ENCODE measurements at regions not wholly inside any gene's neighbourhood (a gene's known extent, or its start where the extent isn't known, plus 50 kb on each side); places are given as distances from the start of the nearest gene placed in this dataset.

- DNase-seq, result no peak
Observed at GRCh38 chr15:93517176-93517575, 428.2 kb upstream of the RGMA start.

DNA sequence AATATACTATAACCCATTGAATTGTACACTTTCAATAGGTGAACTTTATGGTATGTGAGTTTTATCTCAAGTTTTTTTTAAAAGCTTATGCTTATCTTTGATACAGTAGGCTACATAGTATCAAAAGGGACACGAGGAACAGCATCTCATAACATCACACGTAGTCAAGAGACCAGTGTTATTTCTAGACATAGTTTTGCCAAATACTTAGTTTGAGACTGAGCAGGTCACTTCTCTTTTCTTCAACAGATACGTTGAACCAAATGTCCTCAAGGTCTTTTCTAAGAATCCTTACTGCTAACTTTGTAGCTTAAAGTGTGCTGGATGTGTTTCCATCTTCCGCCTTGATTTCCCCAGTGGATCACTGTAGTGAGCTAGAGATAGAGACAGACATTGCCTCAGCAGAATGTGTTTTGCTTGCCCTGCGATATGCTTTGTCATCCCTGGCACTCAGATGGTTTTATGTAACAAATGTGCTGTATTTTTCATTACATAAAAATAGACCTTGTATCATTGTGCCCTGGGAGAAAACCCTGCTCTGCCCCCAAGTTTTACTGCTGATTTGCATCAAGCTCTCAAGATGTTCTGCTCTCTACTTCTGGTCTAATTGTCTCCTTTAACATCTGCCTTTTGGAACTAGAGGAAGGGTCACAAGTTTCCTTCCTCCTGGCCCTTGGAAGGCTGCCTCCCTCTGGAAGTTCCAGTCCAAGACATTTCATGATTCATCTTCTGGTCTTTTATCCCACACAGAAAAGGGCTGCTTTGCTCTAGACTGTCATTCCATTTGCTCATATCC lies 426.4 kb upstream of the RGMA start:
- DNase-seq, result no peak

GRCh38 chr15:93506646-93507045 lies 417.6 kb upstream of the RGMA start:
- no peak for DNase-seq

- no peak for DNase-seq
Observed at GRCh38 chr15:93505506-93505905, 416.5 kb upstream of the RGMA start.

DNA sequence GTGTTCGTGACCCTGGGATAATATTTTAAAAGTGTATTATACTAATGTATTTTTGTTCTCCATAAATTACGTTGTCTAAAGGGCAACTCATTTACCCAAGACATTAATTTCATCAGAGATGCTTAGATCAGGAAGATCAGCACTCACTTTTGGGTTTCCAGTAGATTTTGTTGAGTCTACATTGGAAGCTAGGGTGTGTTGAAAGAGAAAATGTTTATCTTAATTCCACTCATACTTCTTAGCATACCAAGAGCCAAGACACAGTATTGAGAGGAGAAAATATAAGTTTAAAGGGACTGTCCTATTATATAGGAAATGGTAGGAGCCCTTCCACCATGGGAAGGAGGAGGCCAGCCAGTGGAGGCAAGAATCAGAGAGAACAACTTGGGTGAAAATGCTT lies 412.9 kb upstream of the RGMA start:
- no peak for DNase-seq

- no peak for DNase-seq
Observed at GRCh38 chr15:93500155-93500554, 411.1 kb upstream of the RGMA start.

DNA sequence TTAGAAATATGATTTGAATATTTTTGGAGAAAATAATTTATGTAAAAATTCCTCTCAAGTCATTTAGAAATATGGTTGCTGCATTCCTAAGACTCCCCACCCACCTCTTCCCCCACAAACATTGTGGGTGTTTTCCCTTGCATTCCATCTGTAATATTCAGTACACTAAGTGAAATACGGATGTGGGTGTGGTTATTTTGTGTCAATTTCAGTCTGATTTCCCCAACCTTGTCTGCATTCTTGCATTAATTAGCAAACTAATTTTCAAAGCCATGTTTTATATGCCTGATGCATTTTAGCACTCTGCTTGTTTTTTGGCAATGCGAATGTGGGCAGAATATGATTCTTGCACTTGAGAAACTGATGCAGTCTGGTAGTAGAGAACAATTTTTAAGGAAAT lies 408.3 kb upstream of the RGMA start:
- no peak for DNase-seq

DNA sequence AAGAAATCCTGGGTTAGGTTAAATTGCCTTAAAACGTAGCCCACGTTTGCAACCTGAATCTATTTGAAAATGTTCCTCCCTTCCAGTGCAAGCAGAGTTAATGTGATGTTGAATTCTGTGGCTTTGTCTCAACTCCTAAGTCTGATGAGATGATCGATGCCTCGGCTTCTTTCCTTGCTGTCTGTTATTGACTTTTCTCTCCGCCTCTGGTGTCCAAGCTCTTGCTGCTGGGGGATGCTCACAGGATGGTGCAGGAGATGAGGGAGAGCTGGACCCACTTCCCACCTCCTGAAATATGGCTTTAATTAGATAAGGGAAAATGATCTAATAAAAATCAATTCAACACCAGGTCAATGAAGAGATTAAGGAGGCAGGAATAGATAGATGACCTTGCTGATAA lies 407.9 kb upstream of the RGMA start:
- no peak for DNase-seq

DNA sequence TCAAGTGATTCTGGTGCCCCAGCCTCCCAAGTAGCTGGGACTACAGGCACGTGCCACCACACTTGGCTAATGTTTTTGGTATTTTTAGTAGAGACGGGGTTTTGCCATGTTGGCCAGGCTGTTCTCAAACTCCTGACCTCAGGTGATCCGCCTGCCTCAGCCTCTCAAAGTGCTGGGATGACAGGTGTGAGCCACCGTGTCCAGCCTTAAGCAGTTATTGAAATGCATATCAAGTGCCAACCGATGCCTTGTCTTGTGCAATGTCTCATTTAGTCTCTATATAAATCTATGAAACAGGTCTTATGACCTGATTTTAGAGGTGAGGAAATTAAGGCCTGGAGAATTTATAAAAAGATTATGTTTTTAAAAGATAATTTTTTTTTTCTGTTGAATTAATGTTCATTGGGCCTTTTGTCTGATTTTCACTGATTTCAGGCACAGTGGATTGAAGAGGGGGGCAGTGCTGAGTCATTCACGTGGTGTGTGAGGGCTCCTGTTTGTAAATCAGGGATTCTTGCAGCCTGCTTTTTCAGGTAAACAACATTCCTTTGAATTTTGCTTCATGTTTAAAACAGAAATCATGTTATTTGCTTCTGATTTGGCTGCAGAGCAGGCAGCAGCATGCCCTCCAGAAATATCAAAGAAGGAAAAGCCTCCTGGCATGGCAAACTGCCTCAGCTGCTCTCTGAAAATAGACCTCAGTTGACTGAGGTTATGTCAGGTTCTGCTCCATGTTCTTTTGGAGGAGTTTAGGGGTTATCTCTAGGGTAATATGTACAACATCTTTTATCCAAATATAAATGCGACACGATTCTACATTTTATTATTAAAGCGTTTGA lies 407.0 kb upstream of the RGMA start:
- DNase-seq, result no peak

GRCh38 chr15:93493172-93493571 lies 404.2 kb upstream of the RGMA start:
- no peak for DNase-seq

DNA sequence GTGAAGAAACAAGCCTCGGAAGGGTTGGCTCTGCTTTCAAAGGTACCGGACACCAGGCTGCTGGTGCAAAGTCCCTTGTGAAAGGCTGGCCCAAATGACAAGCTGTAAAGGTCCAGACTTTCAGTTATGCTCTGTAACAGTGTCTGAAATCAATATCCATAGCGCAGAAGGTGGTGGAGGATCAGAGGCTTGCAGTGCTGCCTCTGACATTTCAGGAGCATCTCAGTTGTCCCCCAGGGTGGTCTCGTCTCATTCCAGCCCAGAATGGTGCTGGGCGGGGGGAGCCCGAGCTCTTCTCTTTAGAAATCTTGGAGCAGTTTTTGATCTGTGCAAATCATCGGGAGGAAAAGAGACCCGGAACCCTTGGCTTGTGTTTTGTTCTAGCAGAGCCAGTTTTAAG lies 402.3 kb upstream of the RGMA start:
- no peak for DNase-seq

DNA sequence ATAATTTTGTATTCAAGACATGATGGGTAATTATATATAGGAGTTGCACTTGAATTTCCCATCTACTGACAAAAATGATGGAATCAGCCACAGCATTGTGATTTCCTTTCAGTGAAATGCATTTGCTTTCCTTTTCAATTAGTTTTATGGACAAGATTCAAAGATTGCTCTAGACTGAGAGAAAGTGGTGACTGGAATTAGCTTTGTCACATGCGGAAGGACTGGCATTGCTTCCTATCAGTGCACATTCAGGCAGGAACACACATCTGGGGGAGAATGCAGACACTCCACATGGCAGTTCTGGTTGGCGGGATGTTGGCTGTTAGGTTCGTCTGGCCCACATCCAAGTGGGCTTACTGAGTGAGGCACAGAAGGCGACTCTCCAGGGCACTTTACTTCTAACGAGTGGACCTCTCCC lies 399.3 kb upstream of the RGMA start:
- no peak for DNase-seq

DNA sequence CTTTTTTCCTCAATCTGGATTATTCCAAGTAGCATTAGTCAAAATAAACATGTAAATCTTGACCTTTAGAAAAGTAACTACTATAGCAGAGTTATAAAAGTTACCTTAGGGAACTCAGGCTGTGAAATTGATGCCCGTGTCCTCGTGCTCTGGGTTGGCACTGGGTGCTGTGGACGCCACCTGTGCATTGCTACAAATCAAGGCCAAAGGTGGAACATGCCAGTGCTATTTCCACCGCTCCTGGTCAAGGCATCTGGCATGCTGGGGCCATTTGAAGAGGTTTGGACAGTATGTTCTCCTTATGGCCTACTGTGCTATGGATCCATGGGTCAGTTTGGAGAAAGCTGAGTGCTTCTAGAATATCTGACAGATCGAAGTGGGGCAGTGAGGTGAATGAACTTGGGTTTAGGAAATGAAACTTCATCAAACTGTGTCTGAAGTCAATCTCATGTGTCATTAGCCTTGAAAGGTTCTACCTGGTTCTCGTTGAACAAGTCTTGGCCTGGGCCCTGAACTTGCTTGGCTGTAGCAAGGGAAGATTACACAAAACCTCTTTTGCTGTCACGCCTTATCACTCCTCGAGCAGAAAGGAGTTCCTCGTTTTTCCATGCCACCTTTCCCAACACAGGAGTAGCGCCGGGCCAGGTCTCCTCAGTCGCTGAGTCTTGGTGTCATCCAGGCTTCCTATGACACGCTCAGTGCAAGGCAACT lies 397.6 kb upstream of the RGMA start:
- no peak for DNase-seq

DNA sequence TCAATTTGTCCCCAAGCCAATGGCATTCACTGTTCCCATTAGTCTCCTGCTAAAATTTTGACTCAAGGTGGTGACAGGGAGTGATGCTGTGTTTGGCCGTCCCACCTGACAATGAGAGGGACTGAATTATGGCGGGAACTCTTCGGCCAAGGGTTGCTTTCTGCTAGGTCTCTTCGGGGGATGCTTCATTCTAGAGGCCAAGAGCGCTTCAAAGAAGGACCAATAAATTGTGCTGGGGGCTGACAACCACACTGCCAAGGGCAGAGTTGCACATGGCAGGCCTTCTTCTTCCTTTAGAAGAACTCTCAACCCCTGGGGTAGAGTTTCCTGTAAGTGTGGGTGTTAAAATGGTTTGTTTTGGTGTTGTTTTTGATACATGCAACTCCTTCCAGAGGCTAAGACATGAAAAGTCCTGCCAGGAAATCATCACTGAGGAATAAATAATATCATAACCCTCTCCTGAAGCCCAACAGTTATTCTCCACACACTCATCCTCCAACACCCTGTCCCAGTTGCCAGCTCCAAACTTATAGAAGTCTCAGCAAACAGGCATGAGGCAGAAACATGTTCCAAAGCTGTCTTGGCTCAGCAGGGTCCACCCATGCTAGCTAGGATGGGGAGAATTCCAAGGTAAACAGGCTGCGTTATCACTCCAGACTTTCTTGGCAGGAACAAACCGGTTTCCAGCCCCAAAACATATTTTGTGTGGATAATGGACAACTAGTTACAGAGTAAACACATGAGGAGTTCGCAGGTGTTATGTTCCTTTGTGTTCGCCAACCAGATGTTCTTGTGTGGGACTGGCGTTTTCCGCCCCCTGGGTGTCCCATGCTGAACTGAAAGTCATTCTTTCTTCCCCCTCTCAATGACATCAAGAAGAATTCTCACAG lies 396.7 kb upstream of the RGMA start:
- no peak for DNase-seq

GRCh38 chr15:93483923-93484322 lies 394.9 kb upstream of the RGMA start:
- DNase-seq, result no peak

GRCh38 chr15:93482731-93483130 lies 393.7 kb upstream of the RGMA start:
- DNase-seq, result no peak

- no peak for DNase-seq
Observed at GRCh38 chr15:93479715-93480114, 390.7 kb upstream of the RGMA start.

DNA sequence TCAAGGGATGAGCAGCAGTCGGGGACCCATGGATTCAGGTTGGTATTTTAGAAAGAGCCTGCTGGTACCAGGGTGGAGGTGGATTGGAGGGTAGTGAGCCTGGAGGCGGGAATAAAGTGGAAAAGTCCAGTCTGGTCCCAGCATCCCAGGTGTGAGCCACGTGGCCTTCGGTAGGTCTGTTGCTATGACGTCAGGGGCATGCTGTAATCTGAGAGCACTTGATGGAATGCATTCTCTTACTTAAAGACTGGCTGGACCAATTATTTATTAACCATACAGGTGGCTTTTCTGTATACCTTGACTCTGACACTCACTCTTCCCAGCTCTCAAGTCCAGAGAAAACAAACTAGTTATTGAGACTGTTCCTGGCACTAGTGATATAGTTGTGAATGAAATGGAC lies 389.9 kb upstream of the RGMA start:
- DNase-seq, result no peak

DNA sequence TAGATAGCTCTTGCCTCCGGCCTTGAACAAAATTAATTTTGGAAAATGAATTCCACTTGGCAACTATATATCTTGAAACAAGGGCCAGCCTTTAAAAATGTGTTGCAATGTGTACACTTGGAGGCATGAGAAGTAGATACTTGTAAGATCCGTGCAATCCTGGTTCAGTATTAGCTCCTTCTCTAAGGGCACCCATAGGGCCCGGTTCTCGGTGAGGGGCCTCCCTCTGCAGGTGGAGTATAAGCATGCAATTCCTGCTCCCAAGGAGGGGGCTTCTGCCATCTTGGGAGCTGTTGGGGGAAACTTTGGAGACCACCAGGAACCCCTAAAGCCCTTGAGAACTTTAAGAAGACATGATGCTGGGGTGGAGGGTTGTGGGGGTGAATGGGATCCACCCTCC lies 388.7 kb upstream of the RGMA start:
- DNase-seq, result no peak

DNA sequence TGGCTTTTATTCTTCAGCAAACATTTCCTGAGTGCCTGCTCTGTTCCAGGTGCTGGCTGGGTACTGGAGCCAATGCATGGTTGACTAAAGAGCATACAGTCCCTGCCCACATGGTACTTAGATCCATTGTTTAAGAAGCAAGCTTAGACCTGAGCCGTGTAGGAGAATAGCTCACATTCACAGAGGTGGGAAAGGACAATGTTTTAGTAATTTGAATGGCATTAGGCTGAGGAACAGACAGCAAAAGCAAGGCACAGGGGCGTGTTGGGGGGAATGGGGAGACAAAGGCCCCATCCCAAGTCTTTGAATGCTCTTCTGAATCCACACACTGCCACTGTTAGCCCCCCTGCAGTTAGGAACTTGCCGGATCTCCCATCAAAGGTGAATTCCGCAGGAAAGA lies 388.2 kb upstream of the RGMA start:
- no peak for DNase-seq

DNA sequence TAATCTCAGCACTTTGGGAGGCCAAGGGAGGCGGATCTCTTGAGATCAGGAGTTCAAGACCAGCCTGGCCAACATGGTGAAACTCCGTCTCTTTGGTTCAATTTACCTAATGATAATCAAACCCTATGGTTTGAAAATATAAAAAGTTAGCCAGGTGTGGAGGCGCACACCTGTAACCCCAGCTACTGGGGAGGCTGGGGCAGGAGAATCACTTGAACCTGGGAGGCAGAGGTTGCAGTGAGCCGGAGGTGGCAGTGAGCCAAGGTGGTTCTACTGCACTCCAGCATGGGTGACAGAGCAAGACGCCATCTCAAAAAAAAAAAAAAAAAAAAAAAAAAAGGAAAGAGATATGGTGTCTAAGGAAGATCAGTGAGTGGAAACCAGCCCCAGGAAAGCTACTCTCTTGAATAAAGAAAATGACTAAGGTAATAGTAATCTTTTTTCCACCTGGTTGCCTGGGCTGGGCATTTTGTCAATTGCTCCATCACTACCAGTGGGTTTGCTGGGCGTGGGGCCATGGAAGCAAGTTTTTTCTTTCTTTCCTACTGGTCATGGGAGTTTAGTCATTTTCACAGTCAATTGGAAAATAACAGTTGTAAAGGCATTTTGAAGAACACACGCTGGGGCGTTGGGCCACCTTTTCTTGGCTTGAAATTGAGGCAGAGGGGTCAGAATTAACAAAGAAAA lies 387.6 kb upstream of the RGMA start:
- no peak for DNase-seq

DNA sequence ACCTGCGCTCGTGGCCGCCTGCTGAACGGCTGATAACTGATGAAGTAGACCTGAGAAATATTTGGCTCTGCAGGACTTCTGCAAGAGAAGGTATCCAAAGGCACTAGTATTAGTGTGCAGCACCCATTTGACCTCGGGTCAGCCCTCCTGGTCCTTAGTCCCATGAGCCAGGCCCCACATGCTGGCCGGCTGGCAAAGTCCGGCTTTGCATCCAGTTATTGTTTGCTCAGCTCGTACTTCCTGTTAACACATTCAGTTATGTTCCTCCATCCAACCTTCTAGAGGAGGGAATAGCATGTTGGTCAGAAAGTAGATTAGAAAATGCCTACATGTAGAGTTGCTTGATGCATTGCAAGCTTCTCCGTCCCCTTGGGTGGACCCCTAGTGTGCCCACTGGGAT lies 385.7 kb upstream of the RGMA start:
- no peak for DNase-seq
